HL-60 (cell line): ENCODE measurements at regions not wholly inside any gene's neighbourhood (a gene's known extent, or its start where the extent isn't known, plus 50 kb on each side); places are given as distances from the start of the nearest gene placed in this dataset.

Source experiments
- CTCF ChIP-seq: IDR thresholded peaks from one replicate; pipeline ENCODE4 v1.5.1; 2011; ENCODE audit warnings: low read length, control low read depth, inconsistent platforms; ENCODE audit not compliant: insufficient read depth
- GABPA ChIP-seq: IDR thresholded peaks from 2 replicates; pipeline ENCODE4 v1.6.1; 2012; ENCODE audit warnings: low read depth
- POLR2AphosphoS5 ChIP-seq: IDR thresholded peaks from 2 replicates; pipeline ENCODE4 v1.6.1; 2012; ENCODE audit warnings: low read depth
- SPI1 ChIP-seq: IDR thresholded peaks from 2 replicates; pipeline ENCODE4 v1.6.1; 2012; ENCODE audit warnings: low read depth, mild to moderate bottlenecking, borderline replicate concordance

DNA sequence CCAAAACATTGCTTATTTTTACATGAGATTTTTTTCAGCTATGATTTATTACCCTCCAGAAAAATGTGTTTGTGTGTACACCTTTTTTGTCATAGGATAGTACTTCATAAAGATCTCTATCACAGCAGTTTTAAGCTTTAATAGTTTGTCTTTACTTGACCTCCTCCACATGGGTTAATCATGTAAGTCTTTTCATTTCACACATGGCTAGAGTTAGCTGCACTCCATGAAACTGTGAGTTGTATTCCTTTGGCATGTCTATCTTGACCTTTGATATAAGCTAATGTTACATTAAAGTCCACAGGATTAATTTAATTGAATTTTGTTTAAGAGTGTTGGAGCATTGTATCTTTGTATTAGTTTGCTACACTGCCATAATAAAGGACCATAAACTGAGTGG lies 217.1 kb downstream of the OTOL1 start:
- TF ChIP-seq CTCF = no peak
- TF ChIP-seq POLR2AphosphoS5 = no peak
- no peak for TF ChIP-seq GABPA
- no peak for TF ChIP-seq SPI1
